NCI-H2107 treated with DMSO at 0.1 percent for 48 hours (cell line): ENCODE measurements at regions not wholly inside any gene's neighbourhood (a gene's known extent, or its start where the extent isn't known, plus 50 kb on each side); places are given as distances from the start of the nearest gene placed in this dataset.

ENCODE experiments used
- DNase-seq: peaks from one replicate; lab custom pipeline; 2025; ENCODE audit not compliant: unreplicated experiment; lab: John Stamatoyannopoulos, UW

DNA sequence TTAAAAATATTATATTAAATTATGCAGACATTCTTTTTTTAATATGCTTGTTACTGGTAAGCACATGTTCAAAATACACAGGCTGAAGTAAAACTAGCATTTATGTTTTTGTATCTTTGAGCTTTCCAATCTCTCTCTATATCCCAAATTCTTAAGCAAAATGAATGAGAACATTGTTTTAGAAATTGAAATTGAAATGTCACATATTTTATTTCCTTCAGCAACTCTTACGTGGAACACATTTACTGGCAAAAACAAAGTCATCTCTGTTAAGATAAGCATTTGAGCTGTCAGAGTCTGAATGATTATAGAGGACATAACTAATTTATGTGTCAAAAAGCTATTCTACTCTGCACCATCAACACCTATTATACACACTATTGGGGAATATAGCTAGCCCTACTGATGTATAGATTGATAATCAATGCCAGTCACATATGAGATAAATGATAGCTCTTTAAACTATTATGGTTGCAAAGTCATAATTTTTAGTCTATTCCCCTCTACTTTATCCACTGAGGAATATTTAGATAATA, 535.4 kb upstream of the BCHE start:
- no peak for DNase-seq

- no peak for DNase-seq
Observed at GRCh38 chr3:166367947-166368533, 530.8 kb upstream of the BCHE start.

GRCh38 chr3:166362698-166363097, 525.5 kb upstream of the BCHE start:
- DNase-seq, result no peak

- no peak for DNase-seq
Observed at GRCh38 chr3:166360720-166361119, 523.5 kb upstream of the BCHE start.

GRCh38 chr3:166351461-166351860, 514.2 kb upstream of the BCHE start:
- DNase-seq, result no peak

DNA sequence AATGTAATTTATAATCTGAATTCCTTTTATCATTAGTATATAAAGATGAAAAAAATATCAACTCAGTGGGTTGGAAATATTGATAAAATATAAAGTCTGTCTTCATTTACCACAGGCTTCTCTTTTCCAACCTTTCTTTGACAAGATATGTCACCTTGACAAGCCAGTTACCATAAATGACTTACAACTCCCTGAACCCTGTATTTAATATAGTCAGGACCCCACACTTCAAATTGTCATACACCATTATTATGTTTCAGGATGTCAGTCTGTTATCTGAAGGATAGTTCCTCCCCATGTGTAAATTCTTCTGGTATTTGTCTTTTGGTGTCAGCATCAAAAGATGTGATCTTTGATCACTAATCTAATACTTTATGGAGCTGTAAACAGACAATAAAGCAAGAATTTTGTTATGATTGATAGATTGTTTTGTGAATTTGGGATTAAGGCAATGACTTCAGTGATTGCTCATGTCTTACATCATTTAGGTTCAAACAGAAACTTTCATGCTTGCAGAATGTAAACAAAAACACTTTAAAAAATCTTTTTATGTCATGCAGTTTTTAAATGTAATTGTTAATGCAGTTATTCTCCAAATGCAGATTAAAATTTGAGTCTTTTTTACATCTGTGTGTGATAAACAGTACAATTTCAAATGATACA, 503.5 kb upstream of the BCHE start:
- DNase-seq, result no peak

DNA sequence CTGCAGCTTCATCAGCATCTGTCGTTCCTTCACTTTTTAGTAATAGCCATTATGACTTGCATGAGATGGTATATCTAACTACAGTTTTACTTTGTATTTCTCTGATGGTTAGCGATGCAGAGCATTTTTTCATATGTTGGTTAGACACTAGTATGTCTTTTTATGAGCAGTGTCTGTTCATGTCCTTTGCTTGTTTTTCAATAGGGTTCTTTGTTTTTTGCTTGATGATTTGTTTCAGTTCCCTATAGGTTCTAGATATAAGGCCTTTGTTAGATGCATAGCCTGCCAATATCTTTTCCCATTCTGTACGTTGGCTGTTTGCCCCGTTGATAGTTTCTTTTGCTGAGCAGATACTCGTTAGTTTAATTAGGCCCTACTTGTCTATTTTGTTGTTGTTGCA, 487.2 kb upstream of the BCHE start:
- no peak for DNase-seq

- no peak for DNase-seq
Observed at GRCh38 chr3:166322391-166322790, 485.2 kb upstream of the BCHE start.

- DNase-seq, result no peak
Observed at GRCh38 chr3:166307756-166308350, 470.6 kb upstream of the BCHE start.

DNA sequence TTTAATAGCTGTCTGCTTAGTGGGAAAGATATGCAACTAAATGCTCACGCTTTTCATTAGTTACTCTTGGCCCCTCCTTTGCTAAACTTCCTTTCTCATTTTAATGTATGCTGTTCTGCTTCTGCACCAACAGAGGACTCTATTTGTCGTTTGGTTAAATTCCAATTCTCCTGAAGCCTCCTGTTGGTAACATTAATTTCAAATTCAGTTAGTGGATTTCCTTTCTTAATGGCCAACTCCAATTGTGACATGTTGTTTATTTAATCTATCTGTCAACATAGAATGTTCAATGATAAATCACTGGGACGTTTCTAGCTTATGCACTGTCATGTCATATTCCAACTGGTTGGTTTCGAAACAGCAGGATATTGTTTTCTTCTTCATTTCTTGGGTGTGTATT, 467.4 kb upstream of the BCHE start:
- DNase-seq, result no peak

DNA sequence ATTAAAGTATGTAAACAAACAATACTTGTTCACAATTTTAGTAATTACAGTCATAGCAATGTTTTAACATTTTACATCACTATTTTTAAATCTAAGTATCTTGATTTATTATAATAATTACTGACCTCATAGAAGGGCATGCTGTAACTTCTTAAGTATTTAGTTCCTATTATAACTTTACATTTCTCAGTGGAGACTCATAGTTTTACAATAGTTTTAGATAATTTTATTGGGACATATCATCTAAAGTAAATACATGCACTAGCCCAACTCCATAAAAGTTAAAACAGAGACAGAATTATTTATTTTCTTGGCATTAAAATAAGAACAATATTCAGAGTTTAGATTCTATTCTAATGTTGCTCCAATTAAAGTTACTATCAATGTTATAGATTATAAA, 466.5 kb upstream of the BCHE start:
- DNase-seq, result no peak

DNA sequence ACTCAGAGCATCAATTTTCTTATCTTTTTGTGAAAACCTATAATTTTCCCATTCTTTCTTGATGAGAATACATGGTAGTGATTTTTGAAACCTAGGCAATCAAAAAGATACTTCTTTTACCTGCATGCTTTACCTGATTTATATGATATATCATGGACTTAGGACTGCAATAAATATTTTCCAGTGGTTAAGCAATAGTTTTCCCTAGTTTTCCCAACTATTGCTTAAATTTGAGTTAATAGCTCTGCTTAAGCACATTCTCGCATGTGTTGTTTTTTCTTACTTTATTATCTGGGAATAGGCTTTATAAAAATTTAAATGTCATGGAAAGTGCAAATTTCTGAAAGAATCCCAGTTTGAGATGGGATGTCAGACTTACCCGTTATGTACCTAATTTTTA, 465.1 kb upstream of the BCHE start:
- DNase-seq, result no peak

GRCh38 chr3:166296179-166296783, 459.1 kb upstream of the BCHE start:
- no peak for DNase-seq

DNA sequence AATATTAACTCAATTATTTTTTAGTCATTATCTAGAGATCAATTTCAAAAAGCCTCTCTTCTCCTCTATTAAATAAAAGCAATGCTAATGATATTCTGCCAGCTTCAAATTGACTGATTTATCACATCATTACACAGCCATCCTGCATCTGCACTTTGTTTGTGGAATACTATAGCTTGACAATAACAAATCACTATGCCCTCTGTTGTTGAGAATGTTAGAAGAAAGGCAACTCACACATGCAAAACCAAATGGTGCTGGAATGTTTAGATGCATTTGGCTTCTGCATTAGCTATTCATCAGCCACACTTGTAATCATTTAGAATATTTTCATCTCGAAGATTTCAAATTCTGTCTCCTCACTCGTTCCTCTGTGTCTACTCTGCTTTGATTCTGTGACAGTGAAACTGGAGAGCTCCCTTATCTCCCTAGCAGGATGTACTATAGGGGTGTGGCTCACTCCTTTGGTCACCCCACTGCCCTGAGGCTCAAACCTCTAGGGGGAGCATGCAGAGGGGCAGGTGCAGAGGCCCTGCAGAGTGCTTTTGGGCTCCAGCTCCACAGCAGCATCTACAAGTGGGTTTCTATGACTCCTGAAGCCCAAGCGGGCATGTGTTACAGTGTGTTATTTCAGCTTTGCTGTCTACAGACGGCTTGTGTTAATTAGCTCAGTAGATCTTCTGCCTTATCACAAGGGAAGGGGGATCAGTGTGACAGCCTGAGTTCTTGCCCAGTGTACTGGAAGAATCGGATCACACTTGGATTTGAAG, 454.1 kb upstream of the BCHE start:
- DNase-seq, result no peak

DNA sequence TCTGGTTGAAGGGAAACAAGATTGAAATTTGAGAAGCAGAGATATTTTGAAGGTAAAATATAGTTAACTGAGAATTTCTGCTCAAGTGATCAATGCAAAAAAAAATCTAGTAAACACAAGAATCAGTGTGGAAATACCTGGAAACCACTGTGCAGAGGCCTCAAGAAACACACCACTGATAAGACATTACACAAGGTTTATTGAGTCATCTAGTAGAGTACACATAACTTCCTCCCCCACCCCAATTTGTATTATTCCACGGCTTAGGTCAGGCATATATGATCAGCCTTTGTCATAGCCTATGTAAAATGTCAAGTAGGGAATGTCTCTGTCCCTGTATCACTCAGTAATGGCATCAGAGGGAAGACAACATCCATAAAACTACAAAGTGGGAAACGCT, 447.8 kb upstream of the BCHE start:
- DNase-seq, result no peak

DNA sequence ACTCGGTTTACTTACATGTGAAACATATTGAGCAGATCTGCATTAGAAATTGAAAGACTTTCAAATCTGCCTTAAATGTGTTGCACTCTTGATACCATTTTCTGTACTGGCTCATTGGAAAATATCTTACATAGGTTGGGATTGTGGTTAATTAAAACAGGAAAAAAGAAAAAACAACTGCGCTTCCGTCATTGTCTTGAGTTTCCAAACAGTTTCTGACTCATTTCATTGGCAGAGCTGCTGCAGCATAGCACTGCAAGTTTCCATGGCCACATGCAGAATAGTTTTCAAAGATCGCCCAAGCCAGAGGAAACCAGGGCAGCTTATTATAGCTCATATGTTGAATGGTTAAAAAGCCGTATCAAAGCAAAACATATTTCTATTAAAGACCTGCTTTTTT, 446.6 kb upstream of the BCHE start:
- DNase-seq, result no peak

GRCh38 chr3:166282931-166283330, 445.7 kb upstream of the BCHE start:
- no peak for DNase-seq

DNA sequence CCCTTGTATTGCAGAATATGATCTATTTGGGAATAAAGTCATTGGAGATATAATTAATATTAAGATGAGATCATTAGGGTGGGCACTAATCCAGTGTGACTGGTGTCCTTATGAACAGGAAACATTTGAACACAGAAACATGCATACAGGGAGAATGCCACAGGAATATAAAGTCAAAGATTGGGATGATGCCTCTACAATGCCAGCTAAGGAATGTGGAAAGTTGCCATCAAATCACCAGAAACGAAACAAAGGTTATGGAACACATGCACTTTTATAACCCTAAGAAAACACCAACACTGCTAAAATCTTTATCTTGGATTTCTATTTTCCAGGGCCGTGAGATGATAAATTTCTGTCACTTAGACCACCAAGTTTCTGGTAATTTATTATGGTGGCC, 442.4 kb upstream of the BCHE start:
- no peak for DNase-seq

DNA sequence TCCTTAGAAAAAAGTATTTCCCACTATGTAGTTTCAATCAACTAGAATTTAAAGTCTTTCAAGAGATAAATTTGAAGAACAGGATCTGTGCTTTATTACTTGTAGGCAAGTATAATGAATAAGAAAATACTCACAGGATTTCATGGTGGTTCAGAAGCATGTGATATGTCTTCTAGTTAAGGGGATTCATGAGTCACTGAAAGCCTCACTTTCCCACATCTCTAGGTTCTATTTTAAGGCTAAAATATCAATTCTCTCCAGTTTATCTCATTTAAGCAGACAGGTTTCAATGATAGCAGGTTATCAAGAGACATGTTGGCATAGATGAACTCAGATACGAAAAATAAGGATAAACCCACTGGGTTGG, 437.8 kb upstream of the BCHE start:
- DNase-seq, result no peak

DNA sequence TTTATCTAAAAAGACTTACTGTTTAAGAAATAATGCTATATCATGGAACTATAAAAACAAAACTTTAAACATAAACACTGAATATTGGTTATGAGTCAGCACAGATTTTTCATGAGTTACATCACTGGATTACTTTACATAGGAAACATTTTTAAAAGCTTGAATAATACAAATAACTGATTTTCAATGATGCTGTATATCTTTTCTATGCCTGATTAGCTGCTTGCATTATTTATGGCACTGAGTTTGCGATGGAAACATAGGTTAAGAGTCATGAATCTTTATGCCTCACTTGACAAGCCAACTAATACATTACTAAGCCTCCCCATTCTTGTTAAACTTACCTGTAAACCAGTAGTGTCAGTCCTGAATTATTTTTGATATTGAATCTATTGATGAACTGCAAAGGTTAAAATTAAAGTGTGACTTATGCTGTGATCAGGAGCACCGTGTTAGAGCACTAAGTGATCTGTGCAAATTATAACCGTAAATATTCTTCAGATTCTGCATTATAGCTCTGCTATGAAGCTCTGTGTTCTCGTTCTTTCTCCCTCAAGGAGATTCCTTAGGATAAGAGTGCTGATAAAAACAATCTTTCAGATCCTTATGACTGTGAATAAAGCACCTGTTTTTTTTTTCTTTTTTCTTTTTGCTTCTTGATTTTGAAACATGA, 437.3 kb upstream of the BCHE start:
- DNase-seq, result no peak

GRCh38 chr3:166270429-166270828, 433.2 kb upstream of the BCHE start:
- DNase-seq, result no peak
